22Rv1 (cell line): ENCODE measurements at regions not wholly inside any gene's neighbourhood (a gene's known extent, or its start where the extent isn't known, plus 50 kb on each side); places are given as distances from the start of the nearest gene placed in this dataset.
"Not testable (repeated sequence)": the region's sequence is repeated elsewhere in the genome, so short reads cannot be mapped to it uniquely, and the experiment has no call there.

Experiments used
- H3K27ac ChIP-seq: fragments of 450-650 bp; 2 replicates; pipeline ENCODE4 v1.5.1; 2017
- ZFX ChIP-seq: fragments of 450-650 bp; IDR thresholded peaks from 2 replicates; pipeline ENCODE4 v1.6.1; 2017; ENCODE audit warnings: antibody characterized with exemption, borderline replicate concordance
- TF ChIP-seq, protein P1 (sequence below): fragments of 450-650 bp; IDR thresholded peaks from 2 replicates; pipeline ENCODE4 v1.5.1; 2017; ENCODE audit warnings: mild to moderate bottlenecking

DNA sequence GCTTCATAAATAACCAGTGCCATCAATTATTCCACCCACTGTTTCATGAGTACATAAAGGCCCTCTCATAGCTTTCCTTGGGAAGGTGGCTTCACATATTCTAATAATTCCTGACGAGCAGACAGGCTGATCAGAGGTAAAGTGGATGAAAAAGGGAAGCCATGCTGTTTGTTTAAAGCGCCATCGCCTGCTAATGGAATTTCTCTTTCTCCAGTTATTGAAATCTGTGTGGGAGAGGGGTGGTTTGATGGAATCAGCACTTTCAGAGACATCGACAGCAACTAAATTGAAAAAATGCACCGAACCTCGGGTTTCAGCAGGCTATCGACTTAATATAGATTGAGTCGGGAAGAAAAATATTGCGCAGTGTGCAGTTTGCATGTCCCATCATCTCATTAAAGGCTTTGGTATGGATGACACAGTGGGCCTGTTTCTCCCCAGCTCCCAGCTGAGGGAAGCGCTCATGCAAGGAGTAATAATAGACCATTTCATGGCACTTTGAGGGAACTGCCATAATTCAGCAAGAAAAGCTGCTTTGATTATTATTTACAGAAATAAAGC is 472.1 kb downstream of the RBFOX1 start:
- no peak for TF ChIP-seq ZFX
- TF ChIP-seq, protein P1, sequence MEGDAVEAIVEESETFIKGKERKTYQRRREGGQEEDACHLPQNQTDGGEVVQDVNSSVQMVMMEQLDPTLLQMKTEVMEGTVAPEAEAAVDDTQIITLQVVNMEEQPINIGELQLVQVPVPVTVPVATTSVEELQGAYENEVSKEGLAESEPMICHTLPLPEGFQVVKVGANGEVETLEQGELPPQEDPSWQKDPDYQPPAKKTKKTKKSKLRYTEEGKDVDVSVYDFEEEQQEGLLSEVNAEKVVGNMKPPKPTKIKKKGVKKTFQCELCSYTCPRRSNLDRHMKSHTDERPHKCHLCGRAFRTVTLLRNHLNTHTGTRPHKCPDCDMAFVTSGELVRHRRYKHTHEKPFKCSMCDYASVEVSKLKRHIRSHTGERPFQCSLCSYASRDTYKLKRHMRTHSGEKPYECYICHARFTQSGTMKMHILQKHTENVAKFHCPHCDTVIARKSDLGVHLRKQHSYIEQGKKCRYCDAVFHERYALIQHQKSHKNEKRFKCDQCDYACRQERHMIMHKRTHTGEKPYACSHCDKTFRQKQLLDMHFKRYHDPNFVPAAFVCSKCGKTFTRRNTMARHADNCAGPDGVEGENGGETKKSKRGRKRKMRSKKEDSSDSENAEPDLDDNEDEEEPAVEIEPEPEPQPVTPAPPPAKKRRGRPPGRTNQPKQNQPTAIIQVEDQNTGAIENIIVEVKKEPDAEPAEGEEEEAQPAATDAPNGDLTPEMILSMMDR: no peak
- H3K27ac ChIP-seq: no peak overlapping the region

DNA sequence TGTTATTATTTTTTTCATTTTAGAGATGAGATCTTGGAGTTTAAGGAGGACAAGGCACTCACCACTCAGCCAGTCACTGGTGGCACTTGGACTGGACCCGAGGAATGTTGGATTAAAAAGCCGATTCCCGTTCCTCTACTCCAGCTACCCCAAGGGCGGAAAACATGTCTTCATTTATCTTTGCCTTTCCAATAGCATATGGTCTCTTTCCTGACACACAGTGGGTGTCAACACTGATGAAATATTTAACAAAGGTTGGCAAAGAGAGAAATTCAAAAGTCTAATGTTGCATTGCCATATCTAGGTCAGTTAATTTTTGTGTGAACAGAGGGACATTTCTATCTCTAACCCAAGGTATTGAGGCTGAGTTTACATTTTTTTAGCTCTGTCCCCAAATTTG is 459.7 kb downstream of the RBFOX1 start:
- TF ChIP-seq, protein P1: no peak
- TF ChIP-seq ZFX: no peak
- no peak overlapping the region for H3K27ac ChIP-seq

DNA sequence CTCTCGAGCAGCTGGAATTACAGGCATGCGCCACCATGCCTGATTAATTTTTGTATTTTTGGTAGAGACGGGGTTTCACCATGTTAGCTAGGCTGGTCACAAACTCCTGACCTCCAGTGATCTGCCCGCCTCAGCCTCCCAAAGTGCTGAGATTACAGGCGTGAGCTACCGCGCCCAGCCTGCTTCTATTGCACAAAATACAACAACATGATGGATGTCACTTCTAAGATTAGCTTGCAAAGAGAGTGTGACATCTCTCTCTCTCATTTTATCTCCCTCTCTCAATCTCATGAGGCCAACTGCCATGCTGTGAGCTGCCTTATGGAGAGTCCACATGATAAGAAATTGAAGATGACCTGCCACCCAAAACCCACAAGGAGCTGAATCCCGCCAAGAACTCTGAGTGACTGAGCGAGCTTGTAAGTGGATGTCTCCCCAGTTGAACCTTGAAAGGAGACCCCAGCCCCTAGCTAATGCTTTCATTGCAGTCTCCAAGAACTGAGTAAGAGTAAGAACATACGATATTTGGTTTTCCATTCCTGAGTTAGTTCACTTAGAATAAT is 458.5 kb downstream of the RBFOX1 start:
- no peak overlapping the region for H3K27ac ChIP-seq
- TF ChIP-seq, protein P1: no peak
- no peak for TF ChIP-seq ZFX

DNA sequence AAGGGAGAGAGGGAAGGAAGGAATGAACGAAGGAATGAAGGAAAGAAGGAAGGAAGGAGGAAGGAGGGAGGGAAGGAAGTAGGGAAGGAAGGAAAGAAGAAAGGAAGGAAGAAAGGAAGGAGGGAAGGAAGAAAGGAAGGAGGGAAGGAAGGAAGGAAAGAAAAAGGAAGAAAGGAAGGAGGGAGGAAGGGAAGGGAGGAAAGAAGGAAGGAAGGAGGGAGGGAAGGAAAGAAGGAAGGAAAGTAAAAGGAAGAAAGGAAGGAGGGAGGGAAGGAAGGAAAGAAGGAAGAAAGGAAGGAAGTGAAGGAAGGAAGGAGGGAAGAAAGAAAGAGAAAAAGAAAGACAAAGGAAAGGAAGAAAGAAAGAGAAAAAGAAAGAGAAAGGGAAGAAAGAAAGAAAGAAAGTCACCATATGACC is 442.4 kb downstream of the RBFOX1 start:
- TF ChIP-seq, protein P1: no peak
- no peak for TF ChIP-seq ZFX
- no peak overlapping the region for H3K27ac ChIP-seq

DNA sequence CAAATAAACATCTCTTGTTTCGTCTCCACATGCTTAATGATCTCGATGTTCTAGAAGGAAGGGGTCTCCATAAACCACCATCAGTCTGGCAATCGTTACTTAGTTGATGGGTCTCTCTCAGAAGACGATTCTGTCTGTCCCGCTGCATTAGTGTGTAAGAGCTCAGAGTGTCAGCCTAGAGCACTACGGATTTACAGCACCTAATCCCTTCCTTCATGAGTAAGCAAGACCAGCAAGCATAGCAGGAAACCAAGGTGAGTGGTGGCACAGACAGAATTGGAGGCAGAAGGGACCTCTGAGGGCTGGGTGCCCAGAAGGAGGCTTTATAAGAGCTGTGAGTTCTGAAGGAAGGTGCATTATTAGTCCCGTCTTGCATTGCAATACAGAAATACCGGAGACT is 440.1 kb downstream of the RBFOX1 start:
- no peak overlapping the region for H3K27ac ChIP-seq
- TF ChIP-seq, protein P1: no peak
- TF ChIP-seq ZFX: no peak

DNA sequence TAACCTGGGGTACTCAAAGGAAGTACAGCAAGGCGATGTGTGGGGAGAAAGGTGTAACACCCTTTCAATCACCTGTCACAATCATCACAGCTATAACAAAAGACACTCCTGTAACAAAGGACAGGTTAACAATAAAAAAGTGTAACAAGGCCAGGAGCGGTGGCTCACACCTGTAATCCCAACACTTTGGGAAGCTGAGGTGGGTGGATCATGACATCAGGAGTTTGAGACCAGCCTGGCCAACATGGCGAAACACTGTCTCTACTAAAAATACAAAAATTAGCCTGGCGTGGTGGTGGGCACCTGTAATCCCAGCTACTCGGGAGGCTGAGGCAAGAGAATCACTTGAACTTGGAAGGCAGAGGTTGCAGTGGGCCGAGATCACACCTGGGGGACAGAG is 436.4 kb downstream of the RBFOX1 start:
- H3K27ac ChIP-seq: not testable (repeated sequence)

DNA sequence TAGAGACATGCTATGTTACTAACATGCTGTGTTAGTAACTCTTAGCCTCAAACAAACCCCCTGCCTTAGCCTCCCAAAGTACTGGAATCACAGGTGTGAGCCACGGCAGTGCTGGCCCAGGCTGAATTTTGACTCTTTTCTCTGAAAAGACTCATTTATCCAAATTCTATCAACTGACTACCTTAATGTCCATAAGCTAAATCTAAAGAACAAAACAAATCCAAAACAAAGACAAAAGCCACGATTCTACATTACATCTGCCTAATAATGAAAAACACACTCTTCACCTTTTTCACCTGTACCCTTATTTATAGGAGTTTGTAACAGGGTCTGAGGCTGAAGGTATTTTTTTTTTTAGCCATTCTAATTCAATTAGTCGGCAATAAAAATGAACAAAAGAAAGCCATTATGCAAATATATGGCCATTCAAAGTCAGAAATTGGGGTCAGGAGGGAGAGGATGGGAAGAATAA is 432.5 kb downstream of the RBFOX1 start:
- no peak overlapping the region for H3K27ac ChIP-seq
- TF ChIP-seq, protein P1: no peak
- TF ChIP-seq ZFX: no peak

DNA sequence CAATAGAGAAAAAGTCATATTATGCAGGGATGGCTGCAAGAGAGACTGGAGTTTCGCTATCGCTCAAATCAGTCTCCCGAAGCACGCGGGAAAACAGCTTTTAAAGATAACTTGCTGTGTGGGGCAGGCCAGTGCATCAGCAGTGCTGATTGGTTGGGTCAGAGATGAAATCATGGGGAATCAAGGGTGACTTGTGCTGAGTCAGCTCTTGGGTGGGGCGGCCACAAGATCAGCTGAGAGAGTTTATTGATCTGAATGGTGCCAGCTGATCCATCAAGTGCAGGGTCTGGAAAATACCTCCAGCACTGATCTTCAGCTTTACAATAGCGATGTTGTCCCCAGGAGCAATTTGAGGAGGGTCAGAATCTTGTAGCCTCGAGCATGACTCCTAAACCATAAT is 430.5 kb downstream of the RBFOX1 start:
- TF ChIP-seq ZFX: no peak
- TF ChIP-seq, protein P1: no peak
- H3K27ac ChIP-seq: no peak overlapping the region
